Stimulated activated CD8-positive, alpha-beta memory T cell treated with anti-CD3 and anti-CD28 coated beads, Interleukin-2, amount 100 ng/mL, for 1 hour (primary cell): ENCODE measurements at regions not wholly inside any gene's neighbourhood (a gene's known extent, or its start where the extent isn't known, plus 50 kb on each side); places are given as distances from the start of the nearest gene placed in this dataset.

Experiments
- DNase-seq, 2 donors: peaks; one replicate each; pipeline ENCODE4 v3.0.0-alpha.2; 2020; ENCODE audit warnings: low read depth in 2 of 2

GRCh38 chr5:166358127-166358830 lies 1933.2 kb upstream of the WWC1 start:
- no peak for DNase-seq

GRCh38 chr5:166363087-166363760 lies 1928.2 kb upstream of the WWC1 start:
- DNase-seq = no peak

- DNase-seq = no peak
Measured at GRCh38 chr5:166365164-166365563, 1926.3 kb upstream of the WWC1 start.

- DNase-seq = no peak
Measured at GRCh38 chr5:166367391-166367790, 1924.1 kb upstream of the WWC1 start.

GRCh38 chr5:166369346-166369745 lies 1922.1 kb upstream of the WWC1 start:
- DNase-seq = no peak

GRCh38 chr5:166369807-166370206 lies 1921.6 kb upstream of the WWC1 start:
- DNase-seq = no peak

GRCh38 chr5:166370928-166371690 lies 1920.3 kb upstream of the WWC1 start:
- no peak for DNase-seq

- DNase-seq = no peak
Measured at GRCh38 chr5:166373817-166374216, 1917.6 kb upstream of the WWC1 start.

GRCh38 chr5:166377756-166378155 lies 1913.7 kb upstream of the WWC1 start:
- DNase-seq = no peak

GRCh38 chr5:166379517-166379916 lies 1911.9 kb upstream of the WWC1 start:
- no peak for DNase-seq

- no peak for DNase-seq
Measured at GRCh38 chr5:166382031-166382430, 1909.4 kb upstream of the WWC1 start.

GRCh38 chr5:166398131-166398530 lies 1893.3 kb upstream of the WWC1 start:
- no peak for DNase-seq

GRCh38 chr5:166399781-166400180 lies 1891.7 kb upstream of the WWC1 start:
- DNase-seq = no peak

GRCh38 chr5:166401391-166401790 lies 1890.1 kb upstream of the WWC1 start:
- no peak for DNase-seq

GRCh38 chr5:166412191-166412590 lies 1879.3 kb upstream of the WWC1 start:
- no peak for DNase-seq

- no peak for DNase-seq
Measured at GRCh38 chr5:166427211-166427610, 1864.2 kb upstream of the WWC1 start.

GRCh38 chr5:166428264-166428803 lies 1863.1 kb upstream of the WWC1 start:
- no peak for DNase-seq

- no peak for DNase-seq
Measured at GRCh38 chr5:166430491-166431319, 1860.7 kb upstream of the WWC1 start.

- no peak for DNase-seq
Measured at GRCh38 chr5:166431456-166431855, 1860.0 kb upstream of the WWC1 start.

- DNase-seq = no peak
Measured at GRCh38 chr5:166433679-166434078, 1857.8 kb upstream of the WWC1 start.

- no peak for DNase-seq
Measured at GRCh38 chr5:166436872-166437271, 1854.6 kb upstream of the WWC1 start.

GRCh38 chr5:166486348-166486747 lies 1805.1 kb upstream of the WWC1 start:
- no peak for DNase-seq
